AG08395 (cell line): ENCODE measurements at regions not wholly inside any gene's neighbourhood (a gene's known extent, or its start where the extent isn't known, plus 50 kb on each side); places are given as distances from the start of the nearest gene placed in this dataset.

Experiments used
- DNase-seq: peaks from one replicate; pipeline ENCODE4 v3.0.0; 2012; ENCODE audit warnings: mixed read lengths, low spot score

- DNase-seq = no peak
Observed at GRCh38 chr17:54718286-54718685, 182.4 kb upstream of the TOM1L1 start.

DNA sequence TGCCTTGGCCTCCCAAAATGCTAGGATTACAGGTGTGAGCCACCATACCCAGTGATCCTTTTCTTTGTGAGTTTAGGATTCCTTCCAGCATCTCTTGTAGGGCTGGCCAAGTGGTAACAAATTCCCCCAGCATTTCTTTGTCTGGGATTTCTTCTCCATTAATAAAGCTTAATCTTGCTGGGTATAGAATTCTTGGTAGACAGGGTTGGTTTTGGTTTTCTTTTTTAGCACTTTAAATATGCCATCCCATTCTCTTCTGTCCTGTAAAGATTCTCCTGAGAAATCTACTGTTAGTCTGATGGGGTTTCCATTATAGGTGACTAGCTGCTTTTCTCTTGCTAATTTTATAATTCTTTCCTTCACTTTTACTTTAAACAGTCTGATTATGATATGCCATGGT, 173.0 kb upstream of the TOM1L1 start:
- DNase-seq = no peak

GRCh38 chr17:54736573-54736972, 164.1 kb upstream of the TOM1L1 start:
- no peak for DNase-seq

- no peak for DNase-seq
Observed at GRCh38 chr17:54738496-54738895, 162.2 kb upstream of the TOM1L1 start.

DNA sequence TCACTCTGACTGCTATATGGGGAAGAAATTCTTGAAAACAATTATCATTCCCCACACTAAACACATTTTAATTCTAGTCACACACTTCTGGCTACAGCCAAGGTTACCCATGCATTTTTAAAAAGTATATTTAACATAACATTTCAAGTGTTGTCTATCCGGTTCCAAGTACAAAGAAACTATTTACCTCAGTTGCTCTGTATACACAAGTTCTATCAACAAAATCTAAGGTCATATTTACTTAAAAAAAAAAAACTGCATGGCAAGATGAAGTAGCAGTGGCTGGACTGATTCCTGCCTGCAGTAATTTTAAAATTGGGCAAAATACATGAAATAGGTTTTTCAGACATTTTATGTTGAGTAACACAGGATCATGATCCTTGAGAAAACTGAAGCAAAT, 155.9 kb upstream of the TOM1L1 start:
- DNase-seq = no peak

DNA sequence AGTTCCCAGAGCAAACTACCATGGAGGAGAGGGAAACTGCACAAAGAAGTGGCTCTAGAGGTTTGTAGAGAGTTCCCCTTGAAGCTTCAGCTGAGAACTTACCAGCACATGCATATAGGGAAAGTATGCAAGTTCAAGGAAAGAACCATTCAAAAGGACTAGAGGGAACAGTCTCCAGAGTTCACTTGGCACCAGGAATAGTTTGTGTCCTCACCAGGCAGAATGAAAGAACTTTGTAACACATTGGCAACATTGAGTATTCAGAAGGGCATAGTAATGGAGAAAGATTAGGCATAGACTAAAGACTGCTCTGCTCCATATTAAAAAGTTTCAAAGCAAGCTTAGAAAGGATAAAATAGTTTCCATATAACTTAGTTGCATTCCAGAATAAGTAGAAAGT, 155.4 kb upstream of the TOM1L1 start:
- DNase-seq = no peak

DNA sequence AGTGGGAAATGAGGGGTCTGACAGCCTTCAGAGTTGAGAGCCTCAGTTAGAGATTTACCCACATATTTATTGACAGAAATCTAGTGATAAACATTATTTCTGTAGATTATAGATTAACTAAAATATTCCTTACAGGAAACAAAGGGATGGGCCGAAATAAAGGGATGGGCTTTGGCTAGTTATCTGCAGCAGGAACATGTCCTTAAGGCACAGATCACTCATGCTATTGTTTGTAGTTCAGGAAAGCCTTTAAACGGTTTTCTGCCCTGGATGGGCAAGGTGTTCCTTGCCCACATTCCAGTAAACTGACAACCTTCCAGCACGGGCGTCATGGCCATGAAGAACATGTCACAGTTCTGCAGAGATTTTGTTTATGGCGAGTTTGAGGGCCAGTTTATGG, 154.8 kb upstream of the TOM1L1 start:
- DNase-seq = no peak

- no peak for DNase-seq
Observed at GRCh38 chr17:54749157-54749556, 151.5 kb upstream of the TOM1L1 start.

- DNase-seq = no peak
Observed at GRCh38 chr17:54754560-54754959, 146.1 kb upstream of the TOM1L1 start.

DNA sequence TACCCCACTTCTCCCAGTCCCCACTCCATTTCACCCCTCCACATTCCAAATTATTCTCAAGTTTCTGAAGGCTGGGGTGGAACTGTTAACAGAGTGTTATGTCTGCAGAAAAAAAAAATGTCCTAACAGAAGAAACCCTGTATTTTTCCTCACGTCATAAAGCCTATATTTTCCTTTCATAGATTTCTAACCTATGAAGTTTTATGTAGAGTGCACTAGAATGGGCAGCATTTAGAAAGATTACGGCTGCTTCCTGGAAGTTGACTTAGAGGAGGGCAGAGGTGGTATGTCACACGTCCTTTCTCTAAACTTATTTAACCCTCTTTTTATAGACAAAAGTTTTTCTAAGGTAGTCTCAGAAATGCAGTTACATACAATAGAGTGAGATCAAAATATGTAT, 139.8 kb upstream of the TOM1L1 start:
- DNase-seq = no peak

DNA sequence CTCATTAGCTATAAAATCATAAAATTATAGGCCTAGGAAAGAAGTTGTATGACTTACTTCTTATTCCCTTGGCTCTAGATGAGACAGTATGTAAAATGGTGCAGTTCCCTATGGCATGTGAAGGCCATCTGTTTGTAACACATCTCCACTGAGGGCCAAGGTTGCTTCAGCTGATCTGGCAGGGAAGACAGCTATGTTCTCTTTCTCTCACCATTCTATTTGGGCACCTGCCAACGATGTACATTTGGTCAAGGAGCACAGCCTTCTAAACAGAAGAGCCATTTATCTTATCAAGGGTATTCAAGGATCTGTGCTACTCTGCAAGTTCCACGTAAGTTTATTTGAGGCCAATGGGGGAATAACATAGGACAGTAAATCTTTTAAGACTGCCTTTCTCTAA, 129.8 kb upstream of the TOM1L1 start:
- DNase-seq = no peak

GRCh38 chr17:54771409-54771915, 129.2 kb upstream of the TOM1L1 start:
- no peak for DNase-seq

DNA sequence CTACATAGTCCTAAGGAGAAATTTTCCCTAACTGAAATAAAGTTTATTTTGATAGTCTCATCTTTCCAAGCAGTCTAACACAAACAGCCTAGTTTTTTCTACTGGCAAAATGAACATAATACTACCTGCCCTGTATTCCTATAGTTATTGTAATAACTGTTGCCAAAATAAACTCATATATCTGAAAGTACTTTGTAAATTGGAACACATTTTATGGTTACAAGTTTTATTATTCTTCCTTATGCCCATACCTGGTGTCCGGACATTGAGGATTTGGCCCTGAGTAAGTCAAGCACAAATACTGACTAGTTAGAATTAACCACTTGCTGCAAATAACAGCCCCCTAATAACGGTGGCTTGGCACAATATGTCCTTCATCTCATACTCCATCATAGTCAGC, 120.4 kb upstream of the TOM1L1 start:
- no peak for DNase-seq

GRCh38 chr17:54781389-54781788, 119.3 kb upstream of the TOM1L1 start:
- no peak for DNase-seq

- no peak for DNase-seq
Observed at GRCh38 chr17:54784305-54784704, 116.3 kb upstream of the TOM1L1 start.

GRCh38 chr17:54785643-54786268, 114.9 kb upstream of the TOM1L1 start:
- DNase-seq = no peak

GRCh38 chr17:54789101-54789880, 111.4 kb upstream of the TOM1L1 start:
- DNase-seq = no peak

DNA sequence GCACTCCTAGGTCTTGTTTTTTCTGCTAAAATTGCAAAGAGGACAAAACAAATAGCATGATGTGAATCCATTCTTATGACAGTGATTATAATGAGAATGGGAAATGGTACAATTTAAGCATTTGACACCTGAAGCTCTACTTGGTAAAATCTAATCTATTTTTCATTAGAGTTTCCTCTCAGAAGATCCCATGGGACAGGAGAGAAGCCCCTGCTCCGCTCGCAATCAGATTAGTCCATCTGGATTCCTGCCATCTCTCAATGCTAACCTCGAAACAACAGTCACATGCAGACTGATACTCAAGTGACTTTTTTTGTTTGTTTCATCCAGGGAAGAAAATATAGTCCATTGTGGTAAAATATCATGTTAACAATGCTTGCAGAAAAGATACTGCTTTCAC, 107.4 kb upstream of the TOM1L1 start:
- DNase-seq = no peak

DNA sequence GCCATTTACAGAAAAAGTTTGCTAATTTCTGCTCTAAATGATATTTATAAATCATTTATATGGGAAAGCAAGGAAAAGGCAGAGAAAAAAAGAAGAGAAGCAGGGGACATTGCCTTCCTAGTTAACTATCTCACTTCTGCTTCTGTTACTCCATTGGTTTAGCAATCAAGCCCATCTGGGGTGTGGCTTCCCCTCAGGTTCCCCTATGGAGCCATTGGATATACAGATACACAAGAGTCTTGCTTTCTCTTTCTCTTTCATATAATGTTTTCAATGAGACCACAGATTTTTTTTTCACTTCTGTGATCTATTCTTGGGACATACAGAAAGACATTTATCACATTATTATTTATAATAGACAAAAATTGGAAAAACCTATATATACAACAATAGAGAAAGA, 105.6 kb upstream of the TOM1L1 start:
- DNase-seq = no peak

DNA sequence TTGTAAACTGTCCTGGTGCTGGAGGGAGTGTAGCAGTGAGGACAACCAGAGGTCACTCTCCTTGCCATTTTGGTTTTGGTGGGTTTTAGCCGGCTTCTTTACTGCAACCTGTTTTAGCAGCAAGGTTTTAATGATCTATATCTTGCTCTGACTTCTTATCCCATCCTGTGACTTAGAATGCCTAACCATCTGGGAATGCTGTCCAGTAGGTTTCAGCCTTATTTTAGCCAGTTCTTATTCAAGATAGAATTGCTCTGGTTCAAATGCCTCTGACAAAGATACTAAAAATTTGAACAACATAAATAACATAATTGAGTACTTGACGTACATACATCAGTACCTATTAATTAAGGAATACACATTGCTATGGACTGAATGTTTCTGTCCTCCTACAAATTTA, 93.3 kb upstream of the TOM1L1 start:
- no peak for DNase-seq

GRCh38 chr17:54813896-54814295, 86.8 kb upstream of the TOM1L1 start:
- no peak for DNase-seq

GRCh38 chr17:54814371-54814770, 86.3 kb upstream of the TOM1L1 start:
- no peak for DNase-seq

- no peak for DNase-seq
Observed at GRCh38 chr17:54834086-54834485, 66.6 kb upstream of the TOM1L1 start.

DNA sequence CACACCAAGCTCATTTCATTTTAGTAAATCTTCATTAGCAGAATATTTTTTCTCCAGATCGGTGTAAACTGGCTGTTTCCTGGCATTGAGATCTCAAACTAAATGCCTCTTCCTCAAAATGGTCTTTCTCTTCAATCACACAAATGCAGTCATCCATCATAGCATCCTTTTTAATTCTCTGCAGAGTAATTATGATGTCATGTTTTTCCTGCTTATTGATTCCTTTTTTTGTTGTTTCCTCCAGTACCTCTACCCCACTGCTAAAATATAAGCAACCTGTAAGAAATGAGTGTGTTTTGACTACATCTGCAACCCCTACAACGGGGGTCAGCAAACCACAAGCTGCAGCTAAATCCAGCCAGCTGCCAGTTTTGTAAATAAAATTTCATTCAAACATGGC, 65.6 kb upstream of the TOM1L1 start:
- DNase-seq = no peak
